ENCODE measurements at regions not wholly inside any gene's neighbourhood (a gene's known extent, or its start where the extent isn't known, plus 50 kb on each side); places are given as distances from the start of the nearest gene placed in this dataset.

DNA sequence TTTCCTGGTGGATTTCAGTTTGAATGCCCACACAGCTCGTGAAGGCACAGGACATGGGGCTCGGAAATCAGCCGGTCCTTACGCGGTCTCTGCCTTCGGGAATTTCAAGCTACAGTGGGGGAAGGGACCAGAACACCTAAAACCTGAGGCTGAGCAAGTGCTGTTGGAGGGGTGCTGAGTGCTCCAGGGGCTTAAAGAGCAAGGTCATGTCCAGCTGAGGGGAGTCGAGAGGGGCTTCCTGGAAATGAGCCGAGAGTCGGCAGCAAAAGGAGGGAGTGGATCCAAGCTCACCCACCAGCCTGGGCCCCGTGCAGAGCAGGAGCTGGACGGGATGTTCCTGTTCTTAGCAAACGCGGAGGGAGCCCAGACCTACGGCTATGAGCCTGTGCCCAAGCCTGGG is 73.2 kb upstream of the RPL38 start:
- TF ChIP-seq, protein P1, sequence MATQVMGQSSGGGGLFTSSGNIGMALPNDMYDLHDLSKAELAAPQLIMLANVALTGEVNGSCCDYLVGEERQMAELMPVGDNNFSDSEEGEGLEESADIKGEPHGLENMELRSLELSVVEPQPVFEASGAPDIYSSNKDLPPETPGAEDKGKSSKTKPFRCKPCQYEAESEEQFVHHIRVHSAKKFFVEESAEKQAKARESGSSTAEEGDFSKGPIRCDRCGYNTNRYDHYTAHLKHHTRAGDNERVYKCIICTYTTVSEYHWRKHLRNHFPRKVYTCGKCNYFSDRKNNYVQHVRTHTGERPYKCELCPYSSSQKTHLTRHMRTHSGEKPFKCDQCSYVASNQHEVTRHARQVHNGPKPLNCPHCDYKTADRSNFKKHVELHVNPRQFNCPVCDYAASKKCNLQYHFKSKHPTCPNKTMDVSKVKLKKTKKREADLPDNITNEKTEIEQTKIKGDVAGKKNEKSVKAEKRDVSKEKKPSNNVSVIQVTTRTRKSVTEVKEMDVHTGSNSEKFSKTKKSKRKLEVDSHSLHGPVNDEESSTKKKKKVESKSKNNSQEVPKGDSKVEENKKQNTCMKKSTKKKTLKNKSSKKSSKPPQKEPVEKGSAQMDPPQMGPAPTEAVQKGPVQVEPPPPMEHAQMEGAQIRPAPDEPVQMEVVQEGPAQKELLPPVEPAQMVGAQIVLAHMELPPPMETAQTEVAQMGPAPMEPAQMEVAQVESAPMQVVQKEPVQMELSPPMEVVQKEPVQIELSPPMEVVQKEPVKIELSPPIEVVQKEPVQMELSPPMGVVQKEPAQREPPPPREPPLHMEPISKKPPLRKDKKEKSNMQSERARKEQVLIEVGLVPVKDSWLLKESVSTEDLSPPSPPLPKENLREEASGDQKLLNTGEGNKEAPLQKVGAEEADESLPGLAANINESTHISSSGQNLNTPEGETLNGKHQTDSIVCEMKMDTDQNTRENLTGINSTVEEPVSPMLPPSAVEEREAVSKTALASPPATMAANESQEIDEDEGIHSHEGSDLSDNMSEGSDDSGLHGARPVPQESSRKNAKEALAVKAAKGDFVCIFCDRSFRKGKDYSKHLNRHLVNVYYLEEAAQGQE (IDR thresholded peaks at IDR 0.05; ENCODE audit: insufficient read depth in 1 of 2, low read depth in 2 of 2, low read length in 2 of 2) = no peak
- TF ChIP-seq FOXP2 (optimal IDR thresholded peaks at IDR 0.05; ENCODE audit: borderline replicate concordance, extremely low read depth, extremely low read length, insufficient read depth) (no peak), TAF1 (IDR thresholded peaks at IDR 0.05; ENCODE audit: borderline replicate concordance, insufficient read depth, low read length) (no peak), POLR2AphosphoS5 (IDR thresholded peaks at IDR 0.05; ENCODE audit: low read depth, low read length) (no peak), SIN3A (IDR thresholded peaks at IDR 0.05; ENCODE audit: borderline replicate concordance, insufficient read depth, low read length) (no peak)

Data from PFSK-1 (cell line).